GM06990 (cell line): ENCODE measurements at regions not wholly inside any gene's neighbourhood (a gene's known extent, or its start where the extent isn't known, plus 50 kb on each side); places are given as distances from the start of the nearest gene placed in this dataset.

Experiments
- DNase-seq: peaks from one replicate; pipeline ENCODE4 v3.0.0-alpha.2; 2011; ENCODE audit not compliant: insufficient read length; ENCODE audit errors: extremely low read depth
- H3K27me3 ChIP-seq: replicated peaks from 2 replicates; pipeline ENCODE4 v1.6.0; 2011; ENCODE audit warnings: low read length; ENCODE audit not compliant: control insufficient read depth, insufficient read depth
- H3K36me3 ChIP-seq: 2 replicates; pipeline ENCODE4 v1.5.1; 2011; ENCODE audit warnings: low read length; ENCODE audit not compliant: control insufficient read depth, insufficient read depth
- H3K4me3 ChIP-seq: replicated peaks from 2 replicates; pipeline ENCODE4 v1.5.1; 2011; ENCODE audit warnings: low read depth, mild to moderate bottlenecking, control low read depth, low read length
- TF ChIP-seq, protein P1 (sequence below): IDR thresholded peaks from 2 replicates; pipeline ENCODE4 v1.5.1; 2011; ENCODE audit warnings: low read length, control low read depth, mild to moderate bottlenecking, inconsistent platforms; ENCODE audit not compliant: insufficient read depth, poor library complexity, severe bottlenecking

DNA sequence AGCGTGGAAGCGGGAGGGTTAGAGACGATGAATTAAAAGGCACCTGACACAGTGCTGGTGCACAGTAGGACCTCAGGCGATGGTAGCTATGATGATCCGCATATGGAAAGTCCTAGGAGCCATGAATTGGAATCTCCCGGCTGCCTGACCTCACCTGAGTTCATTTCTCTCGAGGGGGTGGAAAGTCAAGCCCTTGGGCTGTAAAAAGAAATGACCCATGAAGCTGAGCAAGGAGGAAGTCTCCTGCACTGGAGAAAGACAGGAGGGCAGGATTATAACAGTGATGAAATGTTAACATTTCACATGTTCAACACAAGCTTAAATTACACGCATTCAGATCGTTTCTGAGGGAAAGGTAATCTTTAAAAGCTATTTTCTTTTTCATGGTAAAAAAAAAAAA lies 481.2 kb downstream of the MATN1 start:
- no peak for DNase-seq
- Histone ChIP-seq H3K4me3 (no peak overlapping the region), H3K36me3 (no peaks in the 10 kb centered on the region)

DNA sequence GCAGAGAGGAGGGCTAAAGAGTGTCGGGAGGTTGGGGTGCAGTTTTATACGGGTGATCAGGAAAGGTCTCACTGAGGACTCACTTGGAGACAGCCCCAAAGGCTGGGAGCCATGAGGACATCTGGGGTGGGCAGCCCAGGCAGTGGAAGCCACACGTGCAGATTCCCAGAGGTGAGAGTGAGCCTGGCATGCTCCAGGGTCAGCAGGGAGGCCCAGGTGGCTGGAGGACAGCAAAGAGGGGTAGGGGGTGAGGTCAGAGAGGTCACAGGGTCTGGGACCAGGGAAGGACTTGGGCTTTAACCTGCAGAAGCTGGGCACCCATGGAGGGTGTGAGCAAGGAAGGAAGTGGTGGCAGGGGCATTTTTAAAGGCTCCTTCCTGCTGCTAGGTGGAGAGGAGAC lies 481.7 kb downstream of the MATN1 start:
- no peak for DNase-seq
- Histone ChIP-seq H3K4me3 (no peak overlapping the region), H3K36me3 (no peaks in the 10 kb centered on the region), H3K27me3 (peaks cover 1% of the 10 kb centered on the region)
- TF ChIP-seq, protein P1, sequence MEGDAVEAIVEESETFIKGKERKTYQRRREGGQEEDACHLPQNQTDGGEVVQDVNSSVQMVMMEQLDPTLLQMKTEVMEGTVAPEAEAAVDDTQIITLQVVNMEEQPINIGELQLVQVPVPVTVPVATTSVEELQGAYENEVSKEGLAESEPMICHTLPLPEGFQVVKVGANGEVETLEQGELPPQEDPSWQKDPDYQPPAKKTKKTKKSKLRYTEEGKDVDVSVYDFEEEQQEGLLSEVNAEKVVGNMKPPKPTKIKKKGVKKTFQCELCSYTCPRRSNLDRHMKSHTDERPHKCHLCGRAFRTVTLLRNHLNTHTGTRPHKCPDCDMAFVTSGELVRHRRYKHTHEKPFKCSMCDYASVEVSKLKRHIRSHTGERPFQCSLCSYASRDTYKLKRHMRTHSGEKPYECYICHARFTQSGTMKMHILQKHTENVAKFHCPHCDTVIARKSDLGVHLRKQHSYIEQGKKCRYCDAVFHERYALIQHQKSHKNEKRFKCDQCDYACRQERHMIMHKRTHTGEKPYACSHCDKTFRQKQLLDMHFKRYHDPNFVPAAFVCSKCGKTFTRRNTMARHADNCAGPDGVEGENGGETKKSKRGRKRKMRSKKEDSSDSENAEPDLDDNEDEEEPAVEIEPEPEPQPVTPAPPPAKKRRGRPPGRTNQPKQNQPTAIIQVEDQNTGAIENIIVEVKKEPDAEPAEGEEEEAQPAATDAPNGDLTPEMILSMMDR: no peak

More for the DNA sequence above, 481.2 kb downstream of the MATN1 start:
- TF ChIP-seq, protein P1: no peak
- peaks cover 1% of the 10 kb centered on the region for H3K27me3 ChIP-seq

DNA sequence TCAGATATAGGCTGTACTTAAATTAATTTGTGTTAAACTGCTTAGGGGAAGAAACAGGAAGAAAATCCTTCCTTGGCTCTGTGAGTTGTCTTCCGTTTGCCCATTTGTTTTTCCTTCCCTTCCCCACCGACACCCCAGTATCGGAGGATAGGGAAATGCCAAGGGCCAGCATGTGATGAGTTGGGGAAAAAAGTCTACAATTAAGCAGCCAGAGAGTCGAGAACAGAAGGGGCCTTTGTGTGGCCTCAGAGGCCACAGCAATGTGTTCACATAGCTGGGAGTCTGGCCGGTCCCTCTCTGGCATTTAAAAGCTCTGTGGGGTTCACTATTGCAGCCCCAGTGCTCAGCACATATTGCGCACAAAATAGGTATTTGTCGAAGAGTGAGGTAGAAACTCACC lies 489.3 kb downstream of the MATN1 start:
- no peaks in the 10 kb centered on the region for H3K36me3 ChIP-seq
- no peak for DNase-seq
- H3K27me3 ChIP-seq: no peaks in the 10 kb centered on the region; the same call in none of the 2 replicates
- H3K4me3 ChIP-seq: no peak overlapping the region
- TF ChIP-seq, protein P1: no peak

DNA sequence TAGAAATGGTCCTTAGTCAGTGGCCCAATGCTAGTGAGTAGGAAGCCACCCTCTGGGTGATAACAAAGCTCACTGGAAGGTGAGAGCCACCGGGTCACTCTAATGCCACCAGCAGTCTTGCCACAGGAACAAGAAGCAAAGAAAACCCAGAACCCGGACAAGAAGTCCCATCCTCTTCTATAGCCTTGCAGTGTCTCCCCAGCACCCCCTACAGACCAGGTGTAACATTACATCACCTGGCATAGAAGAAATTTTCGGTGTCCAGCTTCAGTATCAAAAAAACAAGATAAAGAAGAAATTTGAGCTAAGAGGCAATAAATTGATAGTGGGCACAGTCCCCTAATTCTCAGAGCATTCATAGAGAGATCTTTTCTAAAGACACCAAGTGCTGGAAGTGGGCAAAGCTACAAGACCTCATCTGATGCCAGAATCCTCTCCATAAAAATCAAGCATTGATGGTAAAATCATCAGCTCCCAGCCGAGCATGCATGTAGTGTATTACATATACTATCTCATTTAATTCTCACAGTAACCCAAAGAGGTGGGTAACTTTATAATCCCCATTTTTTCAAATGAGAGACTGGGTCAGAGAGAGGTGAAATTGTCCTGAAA lies 491.0 kb downstream of the MATN1 start:
- DNase-seq: no peak
- TF ChIP-seq, protein P1: peak; percentile 90
- no peaks in the 10 kb centered on the region for H3K36me3 ChIP-seq
- no peaks in the 10 kb centered on the region; the same call in none of the 2 replicates for H3K27me3 ChIP-seq
- no peak overlapping the region for H3K4me3 ChIP-seq

DNA sequence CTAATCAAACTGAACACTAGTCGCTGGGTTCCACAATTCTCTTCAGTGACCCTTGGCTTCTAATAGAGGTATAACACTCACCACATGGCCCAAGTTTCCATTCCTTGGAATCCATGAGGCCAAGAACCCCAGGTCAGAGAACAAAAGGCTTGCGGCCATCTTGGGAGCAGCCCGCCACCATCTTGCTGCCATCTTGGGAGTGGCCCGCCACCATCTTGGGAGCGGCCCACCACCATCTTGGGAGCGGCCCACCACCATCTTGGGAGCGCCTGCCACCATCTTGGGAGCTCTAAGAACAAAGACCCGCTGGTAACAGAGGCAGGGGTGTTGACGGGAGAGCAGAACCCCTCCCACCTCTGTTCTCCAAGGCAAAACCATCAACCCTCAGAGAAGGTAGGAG lies 493.4 kb downstream of the MATN1 start:
- Histone ChIP-seq H3K4me3 (no peak overlapping the region), H3K36me3 (no peaks in the 10 kb centered on the region), H3K27me3 (peaks cover 3% of the 10 kb centered on the region)
- TF ChIP-seq, protein P1: no peak
- DNase-seq: no peak

DNA sequence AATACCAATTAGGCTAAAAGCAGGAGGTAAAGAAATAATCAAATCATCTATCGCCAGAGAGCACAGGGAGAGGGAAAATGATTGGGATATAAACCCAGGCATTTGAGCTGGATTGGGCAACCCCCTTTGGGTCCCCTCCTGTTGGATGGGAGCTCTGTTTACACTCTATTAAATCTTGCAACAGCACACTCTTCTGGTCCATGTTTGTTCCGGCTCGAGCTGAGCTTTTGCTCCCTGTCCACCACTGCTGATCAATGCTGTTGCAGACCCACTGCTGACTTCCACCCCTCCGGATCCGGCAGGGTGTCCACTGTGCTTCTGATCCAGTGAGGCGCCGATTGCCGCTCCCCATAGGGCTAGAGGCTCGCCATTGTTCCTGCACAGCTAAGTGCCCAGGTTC lies 493.8 kb downstream of the MATN1 start:
- no peak overlapping the region for H3K4me3 ChIP-seq
- H3K27me3 ChIP-seq: peaks cover 3% of the 10 kb centered on the region
- H3K36me3 ChIP-seq: no peaks in the 10 kb centered on the region
- TF ChIP-seq, protein P1: no peak
- no peak for DNase-seq
